Parathyroid adenoma (tissue), 2 donors: ENCODE measurements at regions not wholly inside any gene's neighbourhood (a gene's known extent, or its start where the extent isn't known, plus 50 kb on each side); places are given as distances from the start of the nearest gene placed in this dataset.

Experiments used
- H2AFZ ChIP-seq: fragments of 300-600 bp; sonication (generic); one replicate; pipeline ENCODE4 v1.7.0; 2017; ENCODE audit warnings: antibody characterized with exemption, mild to moderate bottlenecking
- H3K27ac ChIP-seq: fragments of 300-600 bp; sonication (generic); one replicate; pipeline ENCODE4 v1.7.0; 2017
- H3K27me3 ChIP-seq: fragments of 300-600 bp; sonication (generic); one replicate; pipeline ENCODE4 v1.7.0; 2017; ENCODE audit warnings: low read length; ENCODE audit not compliant: control insufficient read depth, insufficient read depth
- H3K36me3 ChIP-seq: fragments of 300-600 bp; sonication (generic); one replicate; pipeline ENCODE4 v1.7.0; 2017; ENCODE audit warnings: low read length; ENCODE audit not compliant: control insufficient read depth, insufficient read depth
- H3K4me1 ChIP-seq: fragments of 300-600 bp; sonication (generic); one replicate; pipeline ENCODE4 v1.7.0; 2017; ENCODE audit warnings: control low read depth
- H3K4me2 ChIP-seq: fragments of 300-600 bp; sonication (generic); one replicate; pipeline ENCODE4 v1.7.0; 2017; ENCODE audit warnings: low read length
- H3K4me3 ChIP-seq: fragments of 300-600 bp; sonication (generic); one replicate; pipeline ENCODE4 v1.7.0; 2017; ENCODE audit warnings: low read depth, low read length
- H3K79me2 ChIP-seq: fragments of 300-600 bp; sonication (generic); one replicate; pipeline ENCODE4 v1.7.0; 2017; ENCODE audit warnings: control low read depth
- H3K9ac ChIP-seq: fragments of 300-600 bp; sonication (generic); one replicate; pipeline ENCODE4 v1.7.0; 2017; ENCODE audit warnings: mild to moderate bottlenecking
- H3K9me3 ChIP-seq: fragments of 300-600 bp; sonication (generic); one replicate; pipeline ENCODE4 v1.7.0; 2017; ENCODE audit warnings: low read length; ENCODE audit not compliant: control insufficient read depth
- CTCF ChIP-seq: fragments of 300-600 bp; sonication (generic); IDR thresholded peaks from one replicate; pipeline ENCODE4 v1.7.0; 2017; ENCODE audit warnings: antibody characterized with exemption, mild to moderate bottlenecking
- donor health status: primary hyperparathyroidism.

GRCh38 chr3:72274493-72275330 is 489.8 kb upstream of the PROK2 start:
- Histone ChIP-seq H3K9ac (no peak overlapping the region), H2AFZ (no peak overlapping the region), H3K79me2 (no peaks in the 10 kb centered on the region), H3K36me3 (no peaks in the 10 kb centered on the region), H3K4me1 (peaks cover 9% of the 10 kb centered on the region), H3K27ac (no peak overlapping the region), H3K4me2 (no peak overlapping the region), H3K4me3 (no peak overlapping the region), H3K27me3 (no peaks in the 10 kb centered on the region), H3K9me3 (no peaks in the 10 kb centered on the region)
- no peak for TF ChIP-seq CTCF

GRCh38 chr3:72273615-72274014 is 488.7 kb upstream of the PROK2 start:
- H3K9me3 ChIP-seq: no peaks in the 10 kb centered on the region
- H3K27me3 ChIP-seq: no peaks in the 10 kb centered on the region
- no peak overlapping the region for H3K27ac ChIP-seq
- H3K4me1 ChIP-seq: peaks cover 12% of the 10 kb centered on the region
- no peak overlapping the region for H3K9ac ChIP-seq
- H2AFZ ChIP-seq: no peak overlapping the region
- no peaks in the 10 kb centered on the region for H3K36me3 ChIP-seq
- no peak overlapping the region for H3K4me2 ChIP-seq
- TF ChIP-seq CTCF: no peak
- no peak overlapping the region for H3K4me3 ChIP-seq
- H3K79me2 ChIP-seq: no peaks in the 10 kb centered on the region

- no peaks in the 10 kb centered on the region for H3K27me3 ChIP-seq
- H2AFZ ChIP-seq: no peak overlapping the region
- TF ChIP-seq CTCF: no peak
- H3K4me1 ChIP-seq: peaks cover 12% of the 10 kb centered on the region
- no peak overlapping the region for H3K27ac ChIP-seq
- no peak overlapping the region for H3K4me3 ChIP-seq
- no peaks in the 10 kb centered on the region for H3K79me2 ChIP-seq
- no peaks in the 10 kb centered on the region for H3K36me3 ChIP-seq
- no peaks in the 10 kb centered on the region for H3K9me3 ChIP-seq
- H3K4me2 ChIP-seq: no peak overlapping the region
- no peak overlapping the region for H3K9ac ChIP-seq
Observed at GRCh38 chr3:72272356-72272755, 487.4 kb upstream of the PROK2 start.

- Histone ChIP-seq H3K27ac (no peak overlapping the region), H3K4me3 (no peak overlapping the region)
- TF ChIP-seq CTCF: no peak
Observed at GRCh38 chr3:72271923-72272322, 487.0 kb upstream of the PROK2 start.

GRCh38 chr3:72271216-72271615 is 486.3 kb upstream of the PROK2 start:
- Histone ChIP-seq H3K27me3 (no peaks in the 10 kb centered on the region), H3K4me1 (peaks cover 12% of the 10 kb centered on the region), H2AFZ (no peak overlapping the region), H3K9ac (no peak overlapping the region), H3K36me3 (no peaks in the 10 kb centered on the region), H3K4me3 (no peak overlapping the region), H3K27ac (no peak overlapping the region), H3K79me2 (no peaks in the 10 kb centered on the region), H3K4me2 (no peak overlapping the region), H3K9me3 (no peaks in the 10 kb centered on the region)
- no peak for TF ChIP-seq CTCF

More at GRCh38 chr3:72271923-72272322, 487.0 kb upstream of the PROK2 start:
- H3K79me2 ChIP-seq: no peaks in the 10 kb centered on the region
- no peaks in the 10 kb centered on the region for H3K27me3 ChIP-seq
- H3K4me1 ChIP-seq: peaks cover 12% of the 10 kb centered on the region
- no peak overlapping the region for H3K4me2 ChIP-seq
- H3K9ac ChIP-seq: no peak overlapping the region
- H3K9me3 ChIP-seq: no peaks in the 10 kb centered on the region
- no peaks in the 10 kb centered on the region for H3K36me3 ChIP-seq
- no peak overlapping the region for H2AFZ ChIP-seq
